ENCODE measurements at regions not wholly inside any gene's neighbourhood (a gene's known extent, or its start where the extent isn't known, plus 50 kb on each side); places are given as distances from the start of the nearest gene placed in this dataset.

DNA sequence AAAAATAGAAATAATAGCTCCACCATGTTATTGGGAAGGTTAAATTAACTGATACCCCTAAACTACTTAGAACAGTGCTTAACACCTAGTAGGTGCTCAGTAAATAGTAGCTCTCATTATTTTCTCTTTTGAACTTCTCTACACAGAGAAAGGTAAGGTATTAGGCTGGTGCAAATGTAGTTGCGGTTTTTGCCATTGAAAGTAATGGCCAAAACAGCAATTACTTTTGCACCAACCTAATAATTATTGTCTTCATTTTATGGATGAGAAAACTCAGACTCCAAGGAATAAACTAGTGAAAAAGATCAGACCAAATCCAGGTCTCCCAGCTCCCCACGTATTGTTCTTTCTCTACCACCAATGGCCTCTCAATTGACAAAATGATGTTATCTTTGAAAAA lies 157.2 kb upstream of the TMPO start:
- no peak for DNase-seq

DNA sequence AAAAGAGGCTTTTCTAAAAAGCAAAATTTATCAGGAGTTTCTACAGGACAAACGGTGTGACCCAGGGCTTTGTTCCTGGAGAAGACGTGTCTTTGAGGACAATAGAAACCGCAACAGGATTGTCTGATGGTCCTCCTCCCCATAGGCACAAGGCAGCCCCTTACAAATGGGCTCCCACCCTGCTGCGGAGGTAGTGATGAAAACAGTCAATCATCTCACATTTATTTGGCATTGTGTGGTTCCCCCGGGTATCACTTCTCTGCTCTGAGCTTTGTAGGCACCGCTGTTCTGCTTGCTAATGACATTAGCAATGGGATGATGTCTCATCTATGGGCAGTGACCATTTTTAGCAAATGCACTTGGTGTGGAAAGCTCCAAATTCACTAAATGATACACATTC lies 155.5 kb upstream of the TMPO start:
- DNase-seq = no peak

DNA sequence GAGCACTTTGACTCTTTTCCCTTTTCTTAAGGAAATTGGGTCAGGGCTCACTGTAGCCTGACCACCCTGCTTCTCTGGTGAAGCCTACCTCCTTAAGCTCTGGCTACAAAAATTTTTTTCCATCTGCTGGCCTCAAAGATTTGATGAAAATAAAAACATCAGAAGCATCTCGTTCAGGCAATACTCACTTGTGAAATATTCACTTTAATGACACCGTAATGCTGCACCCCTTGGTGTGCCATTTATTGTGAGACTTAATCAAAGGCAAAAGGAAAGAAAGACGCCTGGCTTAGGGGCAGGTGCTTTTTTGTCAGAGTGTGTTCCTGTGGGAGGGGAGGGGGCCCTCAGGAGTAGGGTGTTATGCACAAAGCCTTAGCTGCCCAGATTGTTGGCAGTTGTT lies 155.0 kb upstream of the TMPO start:
- no peak for DNase-seq

DNA sequence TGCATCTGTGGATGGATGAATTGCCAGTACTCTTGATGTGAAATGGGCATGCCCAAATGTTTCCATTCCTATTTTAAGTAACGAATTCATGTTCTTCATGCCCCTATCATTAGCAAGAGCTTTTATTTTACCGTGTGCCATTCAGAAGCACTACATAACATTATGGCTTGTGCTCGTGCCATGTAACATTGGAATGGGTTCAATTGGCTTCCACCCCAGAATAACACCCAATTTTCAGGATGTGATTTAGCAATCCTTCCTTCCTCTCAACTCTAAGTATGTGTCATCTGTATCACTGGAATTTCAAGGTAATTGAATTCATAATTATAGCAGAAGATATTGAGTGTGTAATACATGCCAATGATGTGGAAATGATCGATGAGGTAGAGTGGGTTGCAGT lies 145.8 kb upstream of the TMPO start:
- no peak for DNase-seq

DNA sequence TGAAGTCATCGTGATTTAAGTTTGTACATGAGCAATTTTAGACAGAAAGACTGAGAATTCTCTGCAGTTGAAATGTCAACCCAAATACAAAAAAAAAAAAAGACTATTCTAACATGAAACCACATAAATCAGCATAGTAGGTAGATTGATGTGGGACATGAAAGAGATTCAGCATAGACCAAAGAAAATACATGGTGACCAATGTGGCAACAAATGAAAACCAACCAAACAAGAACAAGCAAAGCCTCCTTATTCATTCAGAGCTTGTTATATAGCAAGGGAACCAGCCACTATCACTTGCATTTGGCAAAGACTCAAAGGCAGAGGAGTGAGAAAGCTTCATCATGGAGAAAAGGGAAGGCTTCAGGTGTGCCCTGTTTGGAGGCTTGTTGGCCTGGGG lies 144.4 kb upstream of the TMPO start:
- DNase-seq = no peak

GRCh38 chr12:98371419-98371818 lies 144.0 kb upstream of the TMPO start:
- DNase-seq = no peak

- DNase-seq = no peak
These were observed 142.9 kb upstream of the TMPO start for GRCh38 chr12:98372340-98373024.

- no peak for DNase-seq
These were observed 142.3 kb upstream of the TMPO start for GRCh38 chr12:98373025-98373554.

DNA sequence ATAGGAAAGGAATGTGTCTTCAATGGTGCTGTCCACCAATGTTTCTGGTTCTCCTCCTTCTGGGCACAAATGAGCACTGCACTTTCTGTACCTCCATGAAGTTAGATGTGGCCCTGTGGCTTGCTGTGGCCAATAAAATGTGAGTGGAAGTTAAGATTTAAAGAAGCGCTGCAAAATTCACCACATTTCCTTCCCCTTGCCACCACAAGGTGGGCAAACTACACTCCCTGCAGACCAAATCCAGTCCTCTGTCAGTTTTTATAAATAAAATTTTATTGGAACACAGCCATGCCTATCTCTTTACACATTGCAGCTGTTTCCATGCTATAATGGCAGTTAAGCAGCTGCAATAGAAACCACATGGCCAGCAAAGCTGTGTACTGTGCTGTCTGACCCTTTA lies 141.4 kb upstream of the TMPO start:
- DNase-seq = no peak

GRCh38 chr12:98379106-98379505 lies 136.3 kb upstream of the TMPO start:
- no peak for DNase-seq

DNA sequence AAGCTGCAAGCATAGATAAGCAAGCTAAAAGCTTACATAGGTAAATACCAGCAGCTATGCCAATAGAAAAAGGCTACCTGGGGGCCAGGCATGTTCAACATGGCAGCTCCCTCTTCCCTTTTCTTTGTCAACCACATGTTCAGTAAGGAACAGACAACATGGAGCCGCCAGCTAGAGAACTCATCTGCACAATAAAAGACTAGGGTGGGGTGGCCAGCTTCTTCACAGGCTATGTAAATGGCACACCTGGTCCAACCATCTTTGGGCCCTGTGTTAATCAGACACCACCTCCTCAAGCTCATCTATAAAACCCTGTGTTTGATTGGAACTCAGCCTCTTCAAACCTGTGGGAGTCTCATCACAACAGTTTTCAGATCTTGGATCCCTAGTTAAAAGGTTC lies 129.7 kb upstream of the TMPO start:
- DNase-seq = no peak

DNA sequence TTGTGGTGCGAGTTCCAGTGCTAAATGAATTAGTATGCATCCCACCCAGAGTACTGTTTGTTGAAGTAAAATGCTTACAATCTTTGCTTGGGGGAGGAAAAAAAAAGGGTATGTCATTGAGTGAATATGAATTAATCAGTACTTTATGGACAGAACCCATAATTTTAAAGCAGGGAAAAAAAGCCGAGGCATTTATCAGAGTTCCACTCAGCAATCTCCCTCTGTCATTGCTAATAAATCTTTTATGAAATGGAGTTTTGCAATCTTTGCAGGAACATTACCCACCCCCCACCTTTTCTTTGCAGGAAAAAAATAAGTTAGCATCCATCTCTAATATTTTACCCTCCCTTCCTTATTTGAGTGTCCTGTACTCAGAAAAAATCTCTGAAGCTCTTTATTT lies 127.9 kb upstream of the TMPO start:
- DNase-seq = no peak

GRCh38 chr12:98388126-98388525 lies 127.3 kb upstream of the TMPO start:
- DNase-seq = no peak

- no peak for DNase-seq
These were observed 125.8 kb upstream of the TMPO start for GRCh38 chr12:98389593-98389992.

DNA sequence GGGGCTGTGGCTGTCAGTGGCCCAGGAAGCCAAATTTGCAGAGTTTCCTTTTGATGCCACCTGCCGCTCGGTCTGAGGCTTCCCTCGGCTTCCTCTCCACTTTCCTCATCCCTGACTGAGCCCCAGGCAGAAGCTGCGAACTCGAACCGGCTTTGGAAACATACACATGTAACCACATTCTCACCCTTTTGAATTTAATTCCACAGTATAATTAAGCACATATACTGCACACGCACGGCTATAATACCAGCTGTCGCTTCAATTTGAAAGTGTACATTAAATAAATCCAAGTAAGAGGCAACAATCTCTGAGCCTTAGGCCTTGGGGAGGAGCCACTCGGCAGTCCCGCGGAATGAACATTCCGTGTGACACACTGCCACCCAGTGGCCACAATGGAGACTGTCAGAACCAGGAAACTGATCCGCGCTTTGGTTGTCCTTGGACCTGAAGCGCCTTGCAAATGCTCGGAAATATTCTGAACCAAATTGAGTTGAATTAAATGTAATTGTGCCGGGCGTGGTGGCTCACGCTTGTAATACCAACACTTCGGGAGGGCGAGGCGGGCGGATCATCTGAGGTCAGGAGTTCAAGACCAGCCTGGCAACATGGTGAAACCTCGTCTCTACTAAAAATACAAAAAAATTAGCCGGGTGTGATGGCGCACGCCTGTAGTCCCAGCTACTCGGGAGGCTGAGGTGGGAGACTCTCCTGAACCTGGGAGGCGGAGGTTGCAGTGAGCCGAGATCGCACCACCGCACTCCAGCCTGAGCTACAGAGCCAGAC lies 117.9 kb upstream of the TMPO start:
- peak; percentile 72 for DNase-seq

GRCh38 chr12:98399532-98399931 lies 115.9 kb upstream of the TMPO start:
- DNase-seq = peak; percentile 71

GRCh38 chr12:98401427-98401826 lies 114.0 kb upstream of the TMPO start:
- no peak for DNase-seq

DNA sequence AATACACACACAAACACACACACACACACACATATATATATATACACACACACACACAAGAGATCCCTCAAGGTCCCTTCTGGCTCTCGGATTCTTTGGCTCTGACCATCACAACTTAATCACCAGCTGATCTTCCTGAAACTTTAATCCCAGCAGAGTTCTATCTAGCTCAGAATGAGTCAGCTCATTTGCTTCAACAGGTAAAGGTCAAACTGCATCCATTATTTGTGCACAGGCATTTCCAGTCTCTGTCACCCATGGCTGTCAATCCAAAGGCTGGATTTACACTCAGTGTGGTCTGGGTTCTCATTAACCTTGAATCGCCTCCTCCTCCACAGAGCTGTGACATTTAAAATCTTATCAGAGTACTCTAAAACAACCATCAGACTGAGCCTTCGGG lies 113.3 kb upstream of the TMPO start:
- no peak for DNase-seq

DNA sequence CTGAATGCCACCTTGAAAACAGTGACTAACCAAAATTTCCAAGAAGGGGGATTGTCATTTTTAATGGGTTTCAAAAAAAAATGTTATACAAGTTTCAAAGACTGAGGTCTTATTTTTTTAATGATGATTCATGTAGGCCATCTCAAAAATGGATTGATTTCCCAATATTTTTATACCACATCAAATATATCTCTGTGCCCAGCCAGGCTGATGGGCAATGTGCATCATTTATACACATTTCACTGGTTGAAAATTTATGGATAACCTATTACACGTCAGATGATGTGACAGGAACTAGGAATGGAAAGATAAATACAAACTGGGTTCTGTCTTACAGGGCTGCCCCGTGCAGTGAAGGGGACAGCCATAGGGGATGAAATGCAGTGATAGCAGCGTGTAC lies 112.7 kb upstream of the TMPO start:
- no peak for DNase-seq

DNA sequence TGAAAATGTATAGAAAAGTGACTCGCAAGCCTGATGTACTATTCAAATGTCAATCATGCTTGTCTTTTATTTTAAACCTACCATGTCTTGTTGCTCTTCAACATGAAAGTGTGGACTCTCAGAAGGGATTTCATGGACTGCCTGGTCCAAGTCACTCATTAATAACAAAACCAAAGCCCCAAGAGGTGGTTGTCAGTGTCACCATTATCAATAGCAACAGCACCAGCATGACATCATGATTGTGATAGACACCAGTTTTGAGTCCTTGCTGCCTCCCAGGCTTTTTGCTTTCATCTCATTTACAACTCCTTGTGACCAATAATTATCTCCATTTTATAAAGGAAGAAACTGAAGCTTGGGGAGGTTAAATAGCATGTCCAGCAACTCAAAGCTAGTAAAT lies 112.0 kb upstream of the TMPO start:
- no peak for DNase-seq

GRCh38 chr12:98403936-98404335 lies 111.5 kb upstream of the TMPO start:
- no peak for DNase-seq

- no peak for DNase-seq
These were observed 109.5 kb upstream of the TMPO start for GRCh38 chr12:98405805-98406366.

DNA sequence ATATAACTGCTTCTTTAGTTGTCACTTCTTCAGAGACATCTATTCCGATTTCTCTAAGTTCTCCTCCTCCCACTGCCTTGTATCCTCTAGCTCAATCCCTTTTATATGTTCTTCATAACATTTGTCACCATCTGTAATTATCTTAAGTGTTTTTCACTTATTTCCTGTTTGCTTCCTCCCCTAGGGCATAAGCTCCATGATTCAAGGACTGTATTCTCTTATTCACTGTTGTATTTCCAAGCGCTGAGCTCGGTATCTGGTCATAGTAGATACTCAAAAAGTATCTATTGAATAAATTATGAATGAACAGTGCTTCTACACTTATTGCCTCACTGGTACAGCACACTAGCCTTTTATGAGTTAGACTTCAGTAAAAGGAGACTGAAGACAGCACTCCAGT lies 109.0 kb upstream of the TMPO start:
- no peak for DNase-seq

DNA sequence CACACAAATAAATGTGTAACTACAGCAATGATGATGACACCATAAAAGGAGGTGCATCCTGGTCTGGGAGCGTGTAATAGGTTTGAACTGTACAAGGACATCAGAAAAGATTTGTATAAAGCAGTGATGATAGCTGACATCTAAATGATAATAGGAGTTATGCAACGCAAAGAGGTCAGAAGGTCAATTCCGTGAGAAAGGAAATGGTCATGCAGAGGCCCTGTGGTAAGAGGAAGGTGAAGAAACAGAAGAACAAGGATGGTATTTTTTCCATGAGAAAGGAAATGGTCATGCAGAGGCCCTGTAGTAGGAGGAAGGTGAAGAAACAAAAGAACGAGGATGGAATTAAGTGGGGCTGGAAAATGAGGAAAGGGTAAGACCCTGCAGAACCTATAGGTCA lies 106.7 kb upstream of the TMPO start:
- DNase-seq = no peak

Data from stimulated activated naive CD4-positive, alpha-beta T cell treated with Interleukin-2 at 50 U/mL for 16 hours (primary cell).